Endothelial cell of umbilical vein (primary cell): ENCODE measurements at regions not wholly inside any gene's neighbourhood (a gene's known extent, or its start where the extent isn't known, plus 50 kb on each side); places are given as distances from the start of the nearest gene placed in this dataset.

Experiments
- BruUV-seq: library from RNA; stranded (reverse); fragments of 400-500 nt; replicated peaks from 2 replicates; lab custom pipeline; 2021; lab: Mats Ljungman, UMichigan
- CTCF ChIA-PET: fragments of 300-600, 350-600 bp; sonication (Branson Sonifier 250); formaldehyde crosslinking; loops from one replicate; lab custom pipeline; 2021; ENCODE audit warnings: antibody characterized with exemption, inconsistent platforms; lab: Charles Lee
- POLR2A ChIA-PET: fragments of 300-600, 350-600 bp; sonication (Branson Sonifier 250); formaldehyde crosslinking; loops from one replicate; lab custom pipeline; 2021; ENCODE audit warnings: antibody characterized with exemption, inconsistent platforms; lab: Charles Lee
- DNase-seq: peaks from one replicate; pipeline ENCODE4 v3.0.0-alpha.2; 2011; ENCODE audit warnings: low read depth, low spot score
- FAIRE-seq: peaks from 2 replicates; lab custom pipeline; 2011; peaks lifted over from hg19 to GRCh38; lab: Jason Lieb, UNC
- H2AFZ ChIP-seq: 2 replicates; pipeline ENCODE4 v1.6.0; 2012; ENCODE audit warnings: low read depth, low read length, control low read depth, inconsistent platforms
- H3K27ac ChIP-seq: 2 replicates; pipeline ENCODE4 v1.5.1; 2011; ENCODE audit warnings: low read depth, mild to moderate bottlenecking, control low read depth, low read length, moderate library complexity; ENCODE audit not compliant: insufficient read depth
- H3K27me3 ChIP-seq, 2 experiments: 2 replicates each; pipeline versions ENCODE4 v1.6.0 to v1.6.1; 2011; ENCODE audit warnings: low read length in 2 of 2, mixed read lengths in 1 of 2; ENCODE audit not compliant: control insufficient read depth in 2 of 2, insufficient read depth in 2 of 2
- H3K36me3 ChIP-seq, 2 experiments: 2 replicates in 1 of 2; 3 replicates in 1 of 2; pipeline ENCODE4 v1.5.1; 2011; ENCODE audit warnings: low read length in 2 of 2, mild to moderate bottlenecking in 1 of 2, moderate library complexity in 1 of 2; ENCODE audit not compliant: control insufficient read depth in 2 of 2, insufficient read depth in 2 of 2; ENCODE audit errors: extremely low read depth in 1 of 2
- H3K4me1 ChIP-seq: 3 replicates; pipeline ENCODE4 v1.5.1; 2011; ENCODE audit warnings: mild to moderate bottlenecking, low read length; ENCODE audit not compliant: control insufficient read depth, insufficient read depth; ENCODE audit errors: extremely low read depth
- H3K4me2 ChIP-seq: 2 replicates; pipeline ENCODE4 v1.6.1; 2011; ENCODE audit warnings: low read length, control low read depth, mixed read lengths; ENCODE audit not compliant: insufficient read depth
- H3K4me3 ChIP-seq, 3 experiments: fragments of 200-600 bp in 1 of 3; sonication (generic), shearing (Covaris generic) in 1 of 3; replicated peaks in 1 of 3; 2 replicates each; pipeline ENCODE4 v1.5.1; 2011 to 2016; ENCODE audit warnings: control low read depth in 3 of 3, low read length in 3 of 3, mild to moderate bottlenecking in 2 of 3, inconsistent platforms in 1 of 3, low read depth in 1 of 3, moderate library complexity in 1 of 3; ENCODE audit not compliant: insufficient read depth in 1 of 3
- H3K79me2 ChIP-seq: 2 replicates; pipeline ENCODE4 v1.6.0; 2012; ENCODE audit warnings: low read length, inconsistent platforms; ENCODE audit not compliant: control insufficient read depth, insufficient read depth
- H3K9ac ChIP-seq: replicated peaks from 2 replicates; pipeline ENCODE3; 2011; ENCODE audit warnings: low read length, control low read depth; ENCODE audit not compliant: insufficient read depth; ENCODE audit errors: extremely low read depth
- H3K9me1 ChIP-seq: replicated peaks from 3 replicates; pipeline ENCODE4 v1.6.0; 2011; ENCODE audit warnings: mild to moderate bottlenecking, low read length; ENCODE audit not compliant: control insufficient read depth, insufficient read depth; ENCODE audit errors: extremely low read depth
- H3K9me3 ChIP-seq: replicated peaks from 2 replicates; pipeline ENCODE4 v1.5.1; 2012; ENCODE audit warnings: low read length, inconsistent platforms; ENCODE audit not compliant: control insufficient read depth, insufficient read depth
- H4K20me1 ChIP-seq: replicated peaks from 2 replicates; pipeline ENCODE3; 2011; ENCODE audit warnings: mild to moderate bottlenecking, low read length; ENCODE audit not compliant: control insufficient read depth, insufficient read depth; ENCODE audit errors: extremely low read depth
- EZH2 ChIP-seq: IDR thresholded peaks from 2 replicates; pipeline ENCODE4 v1.6.1; 2012; ENCODE audit warnings: borderline replicate concordance, low read depth, mild to moderate bottlenecking, moderate library complexity, low read length, inconsistent platforms; ENCODE audit not compliant: severe bottlenecking
- FOS ChIP-seq: IDR thresholded peaks from 2 replicates; pipeline ENCODE4 v1.6.1; 2011; ENCODE audit warnings: mild to moderate bottlenecking, low read length, moderate library complexity, borderline replicate concordance; ENCODE audit not compliant: insufficient read depth
- GATA2 ChIP-seq: IDR thresholded peaks from 2 replicates; pipeline ENCODE4 v1.7.0; 2011; ENCODE audit warnings: low read depth, mild to moderate bottlenecking, moderate library complexity, mixed read lengths, low read length; ENCODE audit not compliant: insufficient read length, insufficient read depth
- JUN ChIP-seq: IDR thresholded peaks from 2 replicates; pipeline ENCODE4 v1.6.1; 2011; ENCODE audit warnings: borderline replicate concordance, low read depth; ENCODE audit not compliant: insufficient read length, insufficient read depth
- MYC ChIP-seq: IDR thresholded peaks from one replicate; pipeline ENCODE4 v1.6.1; 2011; ENCODE audit warnings: mild to moderate bottlenecking, low read depth, low read length
- POLR2A ChIP-seq: IDR thresholded peaks from 2 replicates; pipeline ENCODE4 v1.6.1; 2012; ENCODE audit warnings: low read depth, mild to moderate bottlenecking, control low read depth, low read length
- POLR2AphosphoS5 ChIP-seq: IDR thresholded peaks from 2 replicates; pipeline ENCODE4 v1.6.1; 2012; ENCODE audit warnings: low read depth, mild to moderate bottlenecking, control low read depth, low read length, moderate library complexity; ENCODE audit not compliant: insufficient read depth
- dilution Hi-C: fragments of 300-500 bp; cut with MboI; formaldehyde crosslinking; loops from one replicate; pipeline ENCODE4 v1.15.0; 2019; ENCODE audit warnings: low sequenced_read_pairs; ENCODE audit not compliant: extremely low pct_ligation_motif_present
- intact Hi-C: fragments of 100-400 bp; cut with micrococcal nuclease; formaldehyde crosslinking; loops from one replicate; pipeline ENCODE4 v1.10.0; 2022
- TF ChIP-seq, protein P1 (sequence below): IDR thresholded peaks from 2 replicates; pipeline ENCODE4 v1.6.1; 2011; ENCODE audit not compliant: insufficient read depth, insufficient read length
- TF ChIP-seq, protein P2 (sequence below), 2 donors: IDR thresholded peaks; 1 replicate in 1 of 2; 2 replicates in 1 of 2; pipeline ENCODE4 v1.5.1; 2011; ENCODE audit warnings: low read length in 2 of 2, mild to moderate bottlenecking in 2 of 2, moderate library complexity in 2 of 2, control low read depth in 1 of 2, inconsistent platforms in 1 of 2, low read depth in 1 of 2; ENCODE audit not compliant: insufficient read depth in 1 of 2; ENCODE audit errors: extremely low read depth in 1 of 2

DNA sequence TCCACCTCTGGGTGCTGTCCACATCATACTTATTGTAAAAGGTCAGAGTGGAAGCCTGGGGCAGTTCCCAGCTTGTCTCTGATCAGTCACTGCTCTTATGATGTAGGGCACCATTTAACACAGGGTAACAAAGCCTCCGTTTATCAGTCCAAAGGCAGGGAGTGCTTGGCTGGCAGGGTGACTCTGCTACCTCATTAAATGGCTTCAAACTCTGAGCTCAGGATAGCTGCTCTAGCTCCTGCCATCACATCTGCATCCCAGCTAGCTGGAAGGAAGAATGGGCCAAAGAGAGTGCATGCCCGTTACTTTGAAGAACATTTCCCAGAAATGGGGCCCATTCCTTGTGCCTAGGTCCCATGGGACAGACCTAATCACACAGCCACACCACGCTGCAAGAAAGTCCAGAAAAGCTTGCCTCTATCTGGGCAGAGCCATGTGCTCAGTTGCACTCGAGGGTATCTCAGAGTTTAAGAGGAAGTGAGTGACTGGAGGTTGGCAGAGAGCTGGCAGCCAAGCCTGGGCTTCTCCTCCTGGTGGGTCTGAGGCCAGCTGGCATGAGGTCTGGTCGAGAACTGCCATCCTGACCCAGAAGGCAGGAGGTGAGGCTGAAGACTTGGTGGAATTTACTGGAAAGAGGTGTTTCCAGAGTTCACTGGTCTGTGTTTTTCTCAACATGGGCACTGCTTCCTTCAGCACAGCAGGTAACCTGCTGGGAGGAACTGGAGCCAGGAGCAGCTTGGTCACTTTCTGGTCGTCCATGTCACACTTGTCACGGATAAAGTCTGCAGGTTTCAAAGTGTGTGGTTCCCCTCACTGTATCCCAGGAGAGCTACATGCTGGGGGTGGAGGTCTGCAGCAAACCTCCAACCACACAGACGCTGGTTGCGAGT, 935.7 kb downstream of the BRD1 start:
- H2AFZ ChIP-seq: no peak overlapping the region
- no peaks in the 10 kb centered on the region for H4K20me1 ChIP-seq
- DNase-seq: no peak
- no peak overlapping the region for H3K4me2 ChIP-seq
- CTCF ChIA-PET: interaction anchor here (1.6 kb wide), 1 partner anchor 13 kb away, joined by 4 read pairs; no protein-coding TSS in a partner anchor
- H3K9me3 ChIP-seq: peaks cover 21% of the 10 kb centered on the region
- no peaks in the 10 kb centered on the region for H3K4me1 ChIP-seq
- H3K9me1 ChIP-seq: no peaks in the 10 kb centered on the region
- H3K79me2 ChIP-seq: no peaks in the 10 kb centered on the region
- intact Hi-C loops: no loop called here
- POLR2A ChIA-PET: no interaction called here
- TF ChIP-seq JUN: no peak
- no peak for TF ChIP-seq FOS
- no peak for TF ChIP-seq MYC
- TF ChIP-seq, protein P1, sequence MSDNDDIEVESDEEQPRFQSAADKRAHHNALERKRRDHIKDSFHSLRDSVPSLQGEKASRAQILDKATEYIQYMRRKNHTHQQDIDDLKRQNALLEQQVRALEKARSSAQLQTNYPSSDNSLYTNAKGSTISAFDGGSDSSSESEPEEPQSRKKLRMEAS: no peak
- TF ChIP-seq POLR2A: no peak
- TF ChIP-seq EZH2: no peak
- no peak for TF ChIP-seq GATA2
- TF ChIP-seq, protein P2, sequence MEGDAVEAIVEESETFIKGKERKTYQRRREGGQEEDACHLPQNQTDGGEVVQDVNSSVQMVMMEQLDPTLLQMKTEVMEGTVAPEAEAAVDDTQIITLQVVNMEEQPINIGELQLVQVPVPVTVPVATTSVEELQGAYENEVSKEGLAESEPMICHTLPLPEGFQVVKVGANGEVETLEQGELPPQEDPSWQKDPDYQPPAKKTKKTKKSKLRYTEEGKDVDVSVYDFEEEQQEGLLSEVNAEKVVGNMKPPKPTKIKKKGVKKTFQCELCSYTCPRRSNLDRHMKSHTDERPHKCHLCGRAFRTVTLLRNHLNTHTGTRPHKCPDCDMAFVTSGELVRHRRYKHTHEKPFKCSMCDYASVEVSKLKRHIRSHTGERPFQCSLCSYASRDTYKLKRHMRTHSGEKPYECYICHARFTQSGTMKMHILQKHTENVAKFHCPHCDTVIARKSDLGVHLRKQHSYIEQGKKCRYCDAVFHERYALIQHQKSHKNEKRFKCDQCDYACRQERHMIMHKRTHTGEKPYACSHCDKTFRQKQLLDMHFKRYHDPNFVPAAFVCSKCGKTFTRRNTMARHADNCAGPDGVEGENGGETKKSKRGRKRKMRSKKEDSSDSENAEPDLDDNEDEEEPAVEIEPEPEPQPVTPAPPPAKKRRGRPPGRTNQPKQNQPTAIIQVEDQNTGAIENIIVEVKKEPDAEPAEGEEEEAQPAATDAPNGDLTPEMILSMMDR (IDR thresholded peaks at IDR 0.05; ENCODE audit: extremely low read depth in 1 of 2, insufficient read depth in 1 of 2, low read depth in 1 of 2, low read length in 2 of 2): no peak
- TF ChIP-seq POLR2AphosphoS5: no peak
- dilution Hi-C loops: no loop called here
- no peak overlapping the region for H3K9ac ChIP-seq
- H3K27ac ChIP-seq: no peak overlapping the region
- no peaks in the 10 kb centered on the region for H3K36me3 ChIP-seq
- BruUV-seq: no TSS peak
- FAIRE-seq: no peak
- H3K4me3 ChIP-seq: no peak overlapping the region
- H3K27me3 ChIP-seq: no peaks in the 10 kb centered on the region
